ENCODE measurements at regions not wholly inside any gene's neighbourhood (a gene's known extent, or its start where the extent isn't known, plus 50 kb on each side); places are given as distances from the start of the nearest gene placed in this dataset.

DNA sequence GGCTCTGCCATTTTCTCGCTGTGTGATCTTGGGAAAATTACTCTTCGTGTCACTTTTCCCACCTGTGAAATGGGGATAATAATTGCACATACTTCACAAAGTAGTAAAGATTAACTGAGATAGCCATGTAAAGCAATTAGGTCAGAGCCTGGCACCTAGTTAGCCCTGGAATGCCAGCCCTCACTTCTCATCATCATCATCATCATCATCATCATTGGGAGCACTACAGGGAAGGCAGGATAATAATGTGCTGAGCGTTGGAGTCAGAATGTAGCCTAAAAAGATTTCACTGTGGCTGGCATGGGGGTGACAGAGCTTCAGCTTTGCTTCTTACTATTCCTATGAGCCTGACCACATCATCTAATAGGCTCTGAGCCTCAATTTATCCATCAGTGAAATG, 362.6 kb downstream of the TOX3 start:
- H3K4me1 Mint-ChIP-seq: no peaks in the 10 kb centered on the region
- no peak overlapping the region for H3K27ac Mint-ChIP-seq
- H3K4me3 ChIP-seq: no peak overlapping the region
- H3K9me3 Mint-ChIP-seq: no peaks in the 10 kb centered on the region; the same call in 2 of the 3 replicates
- no peaks in the 10 kb centered on the region for H3K27me3 ChIP-seq (ENCODE audit: insufficient read depth)
- H3K27me3 Mint-ChIP-seq (ENCODE audit: insufficient read depth, low read depth, poor library complexity): peaks cover 2% of the 10 kb centered on the region
- no peaks in the 10 kb centered on the region for H3F3A ChIP-seq (replicated peaks; ENCODE audit: low read depth)
- H3K4me2 ChIP-seq: no peak overlapping the region
- no peaks in the 10 kb centered on the region for H3K36me3 ChIP-seq (ENCODE audit: insufficient read depth)
- no peaks in the 10 kb centered on the region for H3K79me2 ChIP-seq (replicated peaks; ENCODE audit: insufficient read depth)
- H3K4me3 Mint-ChIP-seq: no peak overlapping the region
- H3K27ac ChIP-seq (ENCODE audit: low read depth): no peak overlapping the region
- H3K4me1 ChIP-seq (ENCODE audit: insufficient read depth): no peaks in the 10 kb centered on the region
- H2AFZ ChIP-seq: no peak overlapping the region
- peaks cover 40% of the 10 kb centered on the region for H3K9me2 ChIP-seq (ENCODE audit: insufficient read depth)
- no peak for DNase-seq (ENCODE audit: low spot score)
- TF ChIP-seq JUNB (IDR thresholded peaks at IDR 0.05; ENCODE audit: unreplicated experiment) (no peak), STAT1 (IDR thresholded peaks at IDR 0.05; ENCODE audit: unreplicated experiment) (no peak), EZH2 (IDR thresholded peaks at IDR 0.05; ENCODE audit: low read depth, unreplicated experiment) (no peak), REST (IDR thresholded peaks at IDR 0.05; ENCODE audit: unreplicated experiment) (no peak), CREB1 (CRISPR knock-in tag; IDR thresholded peaks at IDR 0.05; ENCODE audit: low read depth) (no peak), EZH2phosphoT487 (IDR thresholded peaks at IDR 0.05; ENCODE audit: unreplicated experiment) (no peak), ZNF331 (CRISPR knock-in tag; IDR thresholded peaks at IDR 0.05; ENCODE audit: low read depth) (no peak)
- TF ChIP-seq, protein P1, sequence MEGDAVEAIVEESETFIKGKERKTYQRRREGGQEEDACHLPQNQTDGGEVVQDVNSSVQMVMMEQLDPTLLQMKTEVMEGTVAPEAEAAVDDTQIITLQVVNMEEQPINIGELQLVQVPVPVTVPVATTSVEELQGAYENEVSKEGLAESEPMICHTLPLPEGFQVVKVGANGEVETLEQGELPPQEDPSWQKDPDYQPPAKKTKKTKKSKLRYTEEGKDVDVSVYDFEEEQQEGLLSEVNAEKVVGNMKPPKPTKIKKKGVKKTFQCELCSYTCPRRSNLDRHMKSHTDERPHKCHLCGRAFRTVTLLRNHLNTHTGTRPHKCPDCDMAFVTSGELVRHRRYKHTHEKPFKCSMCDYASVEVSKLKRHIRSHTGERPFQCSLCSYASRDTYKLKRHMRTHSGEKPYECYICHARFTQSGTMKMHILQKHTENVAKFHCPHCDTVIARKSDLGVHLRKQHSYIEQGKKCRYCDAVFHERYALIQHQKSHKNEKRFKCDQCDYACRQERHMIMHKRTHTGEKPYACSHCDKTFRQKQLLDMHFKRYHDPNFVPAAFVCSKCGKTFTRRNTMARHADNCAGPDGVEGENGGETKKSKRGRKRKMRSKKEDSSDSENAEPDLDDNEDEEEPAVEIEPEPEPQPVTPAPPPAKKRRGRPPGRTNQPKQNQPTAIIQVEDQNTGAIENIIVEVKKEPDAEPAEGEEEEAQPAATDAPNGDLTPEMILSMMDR (conservative IDR thresholded peaks at IDR 0.05; ENCODE audit: low read depth in 2 of 2): no peak
- H3K36me3 Mint-ChIP-seq (ENCODE audit: low read depth): no peaks in the 10 kb centered on the region
- H4K20me1 ChIP-seq (replicated peaks; ENCODE audit: insufficient read depth): no peaks in the 10 kb centered on the region
- ATAC-seq: no peak

DNA sequence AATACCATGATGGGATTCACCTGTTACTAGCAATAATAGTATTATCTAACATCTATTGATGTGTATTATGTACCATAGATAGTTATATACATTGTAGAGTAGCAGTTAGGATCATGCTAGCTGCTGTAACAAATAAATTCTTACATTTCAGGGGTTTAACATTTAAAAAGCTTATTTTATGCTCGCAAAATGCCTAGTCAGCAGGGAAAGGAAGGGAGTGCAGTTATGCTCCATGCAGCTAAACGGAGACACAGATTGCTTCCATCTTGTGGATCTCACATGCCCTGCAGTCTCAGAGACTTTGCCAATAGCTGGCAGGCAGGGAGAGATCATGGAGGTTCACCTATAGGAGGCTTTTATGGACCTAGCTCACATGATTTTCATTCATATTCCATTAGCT, 364.1 kb downstream of the TOX3 start:
- H3K36me3 Mint-ChIP-seq (ENCODE audit: low read depth): no peaks in the 10 kb centered on the region
- Histone ChIP-seq H3K4me2 (no peak overlapping the region), H3K4me1 (ENCODE audit: insufficient read depth) (no peaks in the 10 kb centered on the region), H3K4me3 (no peak overlapping the region), H2AFZ (no peak overlapping the region), H4K20me1 (replicated peaks; ENCODE audit: insufficient read depth) (no peaks in the 10 kb centered on the region), H3K79me2 (replicated peaks; ENCODE audit: insufficient read depth) (no peaks in the 10 kb centered on the region), H3K27me3 (ENCODE audit: insufficient read depth) (no peaks in the 10 kb centered on the region), H3K9me2 (ENCODE audit: insufficient read depth) (peaks cover 32% of the 10 kb centered on the region), H3F3A (replicated peaks; ENCODE audit: low read depth) (no peaks in the 10 kb centered on the region), H3K27ac (ENCODE audit: low read depth) (no peak overlapping the region), H3K36me3 (ENCODE audit: insufficient read depth) (no peaks in the 10 kb centered on the region)
- no peaks in the 10 kb centered on the region; the same call in 2 of the 3 replicates for H3K9me3 Mint-ChIP-seq
- H3K27me3 Mint-ChIP-seq (ENCODE audit: insufficient read depth, low read depth, poor library complexity): peaks cover 2% of the 10 kb centered on the region
- no peaks in the 10 kb centered on the region; the same call in 2 of the 3 replicates for H3K4me1 Mint-ChIP-seq
- no peak for ATAC-seq
- DNase-seq (ENCODE audit: low spot score): no peak
- H3K4me3 Mint-ChIP-seq: no peak overlapping the region
- H3K27ac Mint-ChIP-seq: no peak overlapping the region
- TF ChIP-seq EZH2phosphoT487 (IDR thresholded peaks at IDR 0.05; ENCODE audit: unreplicated experiment) (no peak), ZNF114 (CRISPR knock-in tag; IDR thresholded peaks at IDR 0.05) (no peak), POLR2AphosphoS5 (IDR thresholded peaks at IDR 0.05; ENCODE audit: low read depth) (no peak)
- TF ChIP-seq, protein P1 (conservative IDR thresholded peaks at IDR 0.05; ENCODE audit: low read depth in 2 of 2): no peak
